NCI-H2171 treated with DMSO at 0.1 percent for 48 hours (cell line): ENCODE measurements at regions not wholly inside any gene's neighbourhood (a gene's known extent, or its start where the extent isn't known, plus 50 kb on each side); places are given as distances from the start of the nearest gene placed in this dataset.
A peak's percentile ranks its signal among the peaks of the same experiment; 100 is the strongest.
"Not testable (repeated sequence)": the region's sequence is repeated elsewhere in the genome, so short reads cannot be mapped to it uniquely, and the experiment has no call there.

Source experiments
- DNase-seq: peaks from one replicate; lab custom pipeline; 2025; lab: John Stamatoyannopoulos, UW

GRCh38 chr11:114938799-114939198 lies 260.5 kb downstream of the NXPE2 start:
- no peak for DNase-seq

- no peak for DNase-seq
These were observed 263.9 kb downstream of the NXPE2 start for GRCh38 chr11:114942207-114942606.

GRCh38 chr11:114949614-114950351 lies 271.5 kb downstream of the NXPE2 start:
- no peak for DNase-seq

- DNase-seq, result peak; percentile 27
These were observed 274.7 kb downstream of the NXPE2 start for GRCh38 chr11:114953039-114953438.

GRCh38 chr11:114955923-114956322 lies 277.6 kb downstream of the NXPE2 start:
- DNase-seq, result no peak

GRCh38 chr11:114956566-114956965 lies 278.2 kb downstream of the NXPE2 start:
- DNase-seq, result no peak

GRCh38 chr11:114959953-114960505 lies 281.7 kb downstream of the NXPE2 start:
- no peak for DNase-seq

GRCh38 chr11:114960819-114961218 lies 282.5 kb downstream of the NXPE2 start:
- DNase-seq, result not testable (repeated sequence)

- no peak for DNase-seq
These were observed 286.4 kb downstream of the NXPE2 start for GRCh38 chr11:114964676-114965214.

GRCh38 chr11:114970927-114971645 lies 292.8 kb downstream of the NXPE2 start:
- peak; percentile 7 for DNase-seq

GRCh38 chr11:114972105-114972504 lies 293.8 kb downstream of the NXPE2 start:
- DNase-seq, result no peak

GRCh38 chr11:114977651-114978050 lies 299.3 kb downstream of the NXPE2 start:
- DNase-seq, result no peak

- no peak for DNase-seq
These were observed 303.8 kb downstream of the NXPE2 start for GRCh38 chr11:114982141-114982540.

GRCh38 chr11:114984611-114985163 lies 306.4 kb downstream of the NXPE2 start:
- DNase-seq, result peak; percentile 35

- DNase-seq, result no peak
These were observed 308.0 kb downstream of the NXPE2 start for GRCh38 chr11:114986365-114986764.

- no peak for DNase-seq
These were observed 308.9 kb downstream of the NXPE2 start for GRCh38 chr11:114987186-114987760.

GRCh38 chr11:114988644-114989043 lies 310.3 kb downstream of the NXPE2 start:
- no peak for DNase-seq

GRCh38 chr11:114989536-114989935 lies 311.2 kb downstream of the NXPE2 start:
- DNase-seq, result no peak

GRCh38 chr11:115005663-115006062 lies 327.3 kb downstream of the NXPE2 start:
- no peak for DNase-seq

GRCh38 chr11:115007851-115008250 lies 329.5 kb downstream of the NXPE2 start:
- DNase-seq, result no peak

GRCh38 chr11:115008799-115009198 lies 330.5 kb downstream of the NXPE2 start:
- DNase-seq, result peak; percentile 36

GRCh38 chr11:115017529-115017928 lies 339.2 kb downstream of the NXPE2 start:
- no peak for DNase-seq
